ENCODE measurements at regions not wholly inside any gene's neighbourhood (a gene's known extent, or its start where the extent isn't known, plus 50 kb on each side); places are given as distances from the start of the nearest gene placed in this dataset.
A peak's percentile ranks its signal among the peaks of the same experiment; 100 is the strongest.

GRCh38 chr10:50981904-50982303 is 92.4 kb upstream of the PRKG1 start:
- no peaks in the 10 kb centered on the region for H3K27me3 ChIP-seq (ENCODE audit: control insufficient read depth in 2 of 2, insufficient read depth in 2 of 2, low read length in 2 of 2)
- no peak overlapping the region for H3K27ac ChIP-seq (ENCODE audit: low read depth in 2 of 2, low read length in 2 of 2)
- no peaks in the 10 kb centered on the region for H3K9me3 ChIP-seq (ENCODE audit: control insufficient read depth in 2 of 2, low read length in 2 of 2)
- H3K4me3 ChIP-seq (ENCODE audit: low read length in 2 of 2) = no peak overlapping the region
- no peaks in the 10 kb centered on the region for H3K4me1 ChIP-seq (ENCODE audit: control insufficient read depth in 2 of 2, insufficient read depth in 2 of 2, low read length in 2 of 2)
- no peak overlapping the region for H3K9ac ChIP-seq (ENCODE audit: low read depth in 1 of 2, low read length in 2 of 2)
- H3K36me3 ChIP-seq (ENCODE audit: control insufficient read depth in 2 of 2, insufficient read depth in 2 of 2, low read length in 2 of 2) = no peaks in the 10 kb centered on the region

GRCh38 chr10:50982989-50983388 is 91.3 kb upstream of the PRKG1 start:
- Histone ChIP-seq H3K27ac (ENCODE audit: low read depth in 2 of 2, low read length in 2 of 2) (no peak overlapping the region), H3K4me1 (ENCODE audit: control insufficient read depth in 2 of 2, insufficient read depth in 2 of 2, low read length in 2 of 2) (peaks cover 0 to 5% of the 10 kb centered on the region in 2 donors), H3K27me3 (ENCODE audit: control insufficient read depth in 2 of 2, insufficient read depth in 2 of 2, low read length in 2 of 2) (no peaks in the 10 kb centered on the region), H3K4me3 (ENCODE audit: low read length in 2 of 2) (no peak overlapping the region), H3K9me3 (ENCODE audit: control insufficient read depth in 2 of 2, low read length in 2 of 2) (no peaks in the 10 kb centered on the region), H3K36me3 (ENCODE audit: control insufficient read depth in 2 of 2, insufficient read depth in 2 of 2, low read length in 2 of 2) (no peaks in the 10 kb centered on the region), H3K9ac (ENCODE audit: low read depth in 1 of 2, low read length in 2 of 2) (no peak overlapping the region)

- peaks cover 13 to 26% of the 10 kb centered on the region in 2 donors for H3K4me1 ChIP-seq (ENCODE audit: control insufficient read depth in 2 of 2, insufficient read depth in 2 of 2, low read length in 2 of 2)
- no peaks in the 10 kb centered on the region for H3K27me3 ChIP-seq (ENCODE audit: control insufficient read depth in 2 of 2, insufficient read depth in 2 of 2, low read length in 2 of 2)
- H3K27ac ChIP-seq (ENCODE audit: low read depth in 2 of 2, low read length in 2 of 2) = peak overlapping the region; percentile 35 to 37
- H3K4me3 ChIP-seq (ENCODE audit: low read length in 2 of 2) = peak overlapping the region in 1 of 2 donors; percentile 24
- no peak overlapping the region for H3K9ac ChIP-seq (ENCODE audit: low read depth in 1 of 2, low read length in 2 of 2)
- H3K9me3 ChIP-seq (ENCODE audit: control insufficient read depth in 2 of 2, low read length in 2 of 2) = no peaks in the 10 kb centered on the region
- no peaks in the 10 kb centered on the region for H3K36me3 ChIP-seq (ENCODE audit: control insufficient read depth in 2 of 2, insufficient read depth in 2 of 2, low read length in 2 of 2)
These were observed 86.4 kb upstream of the PRKG1 start for GRCh38 chr10:50987934-50988333.

GRCh38 chr10:50988792-50989191 is 85.5 kb upstream of the PRKG1 start:
- Histone ChIP-seq H3K4me1 (ENCODE audit: control insufficient read depth in 2 of 2, insufficient read depth in 2 of 2, low read length in 2 of 2) (peaks cover 16 to 35% of the 10 kb centered on the region in 2 donors), H3K36me3 (ENCODE audit: control insufficient read depth in 2 of 2, insufficient read depth in 2 of 2, low read length in 2 of 2) (no peaks in the 10 kb centered on the region), H3K9me3 (ENCODE audit: control insufficient read depth in 2 of 2, low read length in 2 of 2) (no peaks in the 10 kb centered on the region), H3K9ac (ENCODE audit: low read depth in 1 of 2, low read length in 2 of 2) (peak overlapping the region in 1 of 2 donors; percentile 21), H3K27me3 (ENCODE audit: control insufficient read depth in 2 of 2, insufficient read depth in 2 of 2, low read length in 2 of 2) (no peaks in the 10 kb centered on the region), H3K27ac (ENCODE audit: low read depth in 2 of 2, low read length in 2 of 2) (no peak overlapping the region), H3K4me3 (ENCODE audit: low read length in 2 of 2) (no peak overlapping the region)

- no peaks in the 10 kb centered on the region for H3K27me3 ChIP-seq (ENCODE audit: control insufficient read depth in 2 of 2, insufficient read depth in 2 of 2, low read length in 2 of 2)
- no peaks in the 10 kb centered on the region for H3K9me3 ChIP-seq (ENCODE audit: control insufficient read depth in 2 of 2, low read length in 2 of 2)
- peaks cover 17 to 36% of the 10 kb centered on the region in 2 donors for H3K4me1 ChIP-seq (ENCODE audit: control insufficient read depth in 2 of 2, insufficient read depth in 2 of 2, low read length in 2 of 2)
- no peaks in the 10 kb centered on the region for H3K36me3 ChIP-seq (ENCODE audit: control insufficient read depth in 2 of 2, insufficient read depth in 2 of 2, low read length in 2 of 2)
- peak overlapping the region; percentile 79 to 86 for H3K27ac ChIP-seq (ENCODE audit: low read depth in 2 of 2, low read length in 2 of 2)
- peak overlapping the region; percentile 79 to 85 for H3K9ac ChIP-seq (ENCODE audit: low read depth in 1 of 2, low read length in 2 of 2)
- H3K4me3 ChIP-seq (ENCODE audit: low read length in 2 of 2) = peak overlapping the region; percentile 84 to 85
These were observed 83.5 kb upstream of the PRKG1 start for GRCh38 chr10:50990568-50991455.

DNA sequence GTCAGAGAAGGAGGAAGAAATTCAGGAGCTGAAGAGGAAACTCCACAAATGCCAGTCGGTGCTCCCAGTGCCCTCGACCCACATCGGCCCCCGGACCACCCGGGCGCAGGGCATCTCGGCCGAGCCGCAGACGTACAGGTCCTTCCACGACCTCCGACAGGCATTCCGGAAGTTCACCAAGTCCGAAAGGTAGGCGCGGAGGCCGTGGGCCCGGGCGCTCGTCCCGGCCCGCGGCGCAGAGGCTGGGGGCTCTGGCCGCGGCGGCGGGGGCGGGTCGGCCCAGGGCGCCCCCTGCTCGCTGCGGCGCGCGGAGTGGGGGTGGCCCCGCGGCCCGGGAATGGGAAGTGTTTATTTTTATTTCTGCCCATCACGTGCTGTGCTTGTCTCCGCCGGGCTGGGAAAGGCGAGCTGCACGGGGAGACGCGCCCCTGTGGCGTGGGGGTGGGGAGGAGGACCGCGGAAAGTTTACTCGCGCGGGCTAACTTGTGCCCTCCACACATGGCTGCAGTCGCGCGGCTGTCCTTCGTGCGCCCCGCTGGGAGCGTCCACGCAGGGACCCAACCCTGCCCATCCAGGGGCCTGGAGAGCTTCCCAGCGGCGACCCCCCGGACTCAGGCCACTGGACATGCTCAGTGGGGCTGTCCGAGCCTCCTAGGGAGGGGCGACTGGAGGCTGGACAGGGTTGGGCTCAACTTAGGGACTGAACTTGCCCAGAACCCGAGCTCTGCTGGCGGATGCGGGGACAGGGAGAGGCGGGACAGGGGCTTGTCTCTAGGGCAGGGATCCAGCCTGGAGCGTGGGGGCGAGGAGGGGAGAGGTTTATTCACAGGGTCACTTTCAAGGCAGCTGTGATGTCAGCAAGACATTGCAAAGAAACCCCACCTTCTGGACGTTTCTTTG is 82.6 kb upstream of the PRKG1 start:
- Histone ChIP-seq H3K36me3 (ENCODE audit: control insufficient read depth in 2 of 2, insufficient read depth in 2 of 2, low read length in 2 of 2) (no peaks in the 10 kb centered on the region), H3K9me3 (ENCODE audit: control insufficient read depth in 2 of 2, low read length in 2 of 2) (no peaks in the 10 kb centered on the region), H3K9ac (ENCODE audit: low read depth in 1 of 2, low read length in 2 of 2) (peak overlapping the region; percentile 79 to 85), H3K27me3 (ENCODE audit: control insufficient read depth in 2 of 2, insufficient read depth in 2 of 2, low read length in 2 of 2) (no peaks in the 10 kb centered on the region), H3K27ac (ENCODE audit: low read depth in 2 of 2, low read length in 2 of 2) (peak overlapping the region; percentile 79 to 86), H3K4me3 (ENCODE audit: low read length in 2 of 2) (peak overlapping the region; percentile 84 to 85), H3K4me1 (ENCODE audit: control insufficient read depth in 2 of 2, insufficient read depth in 2 of 2, low read length in 2 of 2) (peaks cover 17 to 36% of the 10 kb centered on the region in 2 donors)

DNA sequence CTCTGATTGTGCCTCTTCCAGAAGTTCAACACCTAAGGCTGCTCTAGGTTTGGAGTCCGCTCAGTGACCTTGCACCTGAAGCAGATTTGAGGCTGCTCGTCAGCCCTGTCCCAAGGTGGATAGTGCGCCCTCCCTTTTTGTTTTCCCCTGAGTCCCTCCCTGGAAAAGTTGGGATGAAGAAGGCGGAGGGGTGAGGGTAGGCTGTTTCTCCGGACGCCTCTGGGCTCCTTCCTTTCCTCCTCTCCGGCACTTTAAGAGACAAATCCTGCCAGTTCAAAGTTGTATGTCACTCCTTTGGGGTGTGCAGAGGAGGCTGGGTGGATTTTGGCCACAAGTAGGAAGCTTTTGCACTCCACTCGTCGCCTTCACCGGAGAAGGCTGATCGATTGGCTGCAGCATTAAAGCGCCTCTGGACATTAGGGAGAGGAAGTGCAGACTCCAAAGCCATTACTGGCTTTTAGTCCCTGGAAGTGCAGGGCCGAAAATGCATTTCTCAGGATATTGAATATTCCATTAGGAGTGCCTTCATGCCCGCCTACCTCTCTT is 81.9 kb upstream of the PRKG1 start:
- H3K4me3 ChIP-seq (ENCODE audit: low read length in 2 of 2) = peak overlapping the region; percentile 84 to 85
- H3K27me3 ChIP-seq (ENCODE audit: control insufficient read depth in 2 of 2, insufficient read depth in 2 of 2, low read length in 2 of 2) = no peaks in the 10 kb centered on the region
- no peaks in the 10 kb centered on the region for H3K36me3 ChIP-seq (ENCODE audit: control insufficient read depth in 2 of 2, insufficient read depth in 2 of 2, low read length in 2 of 2)
- peak overlapping the region; percentile 79 to 86 for H3K27ac ChIP-seq (ENCODE audit: low read depth in 2 of 2, low read length in 2 of 2)
- peaks cover 17 to 35% of the 10 kb centered on the region in 2 donors for H3K4me1 ChIP-seq (ENCODE audit: control insufficient read depth in 2 of 2, insufficient read depth in 2 of 2, low read length in 2 of 2)
- H3K9me3 ChIP-seq (ENCODE audit: control insufficient read depth in 2 of 2, low read length in 2 of 2) = no peaks in the 10 kb centered on the region
- H3K9ac ChIP-seq (ENCODE audit: low read depth in 1 of 2, low read length in 2 of 2) = peak overlapping the region; percentile 69 to 79

DNA sequence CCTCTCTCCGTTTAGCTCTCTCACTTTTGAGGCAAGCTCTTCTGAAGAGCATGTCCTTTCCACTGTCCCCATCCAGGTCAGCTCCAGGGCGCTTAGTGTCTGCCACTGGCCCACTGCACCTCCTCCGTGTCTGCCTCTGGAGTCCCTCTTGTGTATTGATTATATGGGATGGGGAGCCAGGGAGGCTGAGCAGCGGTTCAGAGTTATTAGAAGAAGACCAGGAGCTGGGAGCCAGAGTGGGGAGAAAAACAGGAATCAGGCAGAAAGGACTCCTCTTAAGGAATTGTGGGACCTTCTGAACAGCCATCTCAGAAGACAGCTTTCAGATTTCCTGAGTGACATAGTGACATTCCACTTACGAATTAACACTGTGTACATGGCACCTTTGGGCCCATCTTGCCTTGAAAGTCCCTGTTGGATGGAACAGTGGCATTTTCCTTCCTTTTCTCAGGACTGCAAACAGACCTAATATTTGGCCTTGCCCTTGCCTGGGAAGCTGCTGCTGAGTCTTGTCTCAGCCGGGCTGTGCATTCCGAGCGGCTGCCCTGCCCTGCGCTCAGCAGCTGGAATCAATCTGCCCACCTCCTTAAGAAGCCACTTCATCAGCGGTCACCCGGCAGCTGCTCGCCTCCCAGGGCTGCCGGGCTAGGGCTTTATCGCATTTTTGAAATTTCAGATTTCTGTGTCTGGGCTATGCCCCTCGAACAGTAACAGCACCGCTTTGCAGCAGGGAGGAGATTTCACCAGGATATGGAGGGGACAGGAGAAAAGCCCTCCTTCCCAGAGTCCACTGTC is 81.1 kb upstream of the PRKG1 start:
- Histone ChIP-seq H3K4me3 (ENCODE audit: low read length in 2 of 2) (peak overlapping the region; percentile 84 to 85), H3K9me3 (ENCODE audit: control insufficient read depth in 2 of 2, low read length in 2 of 2) (no peaks in the 10 kb centered on the region), H3K27ac (ENCODE audit: low read depth in 2 of 2, low read length in 2 of 2) (peak overlapping the region; percentile 38 to 79), H3K9ac (ENCODE audit: low read depth in 1 of 2, low read length in 2 of 2) (peak overlapping the region in 1 of 2 donors; percentile 79), H3K4me1 (ENCODE audit: control insufficient read depth in 2 of 2, insufficient read depth in 2 of 2, low read length in 2 of 2) (peaks cover 17 to 29% of the 10 kb centered on the region in 2 donors), H3K36me3 (ENCODE audit: control insufficient read depth in 2 of 2, insufficient read depth in 2 of 2, low read length in 2 of 2) (no peaks in the 10 kb centered on the region), H3K27me3 (ENCODE audit: control insufficient read depth in 2 of 2, insufficient read depth in 2 of 2, low read length in 2 of 2) (no peaks in the 10 kb centered on the region)

- H3K36me3 ChIP-seq (ENCODE audit: control insufficient read depth in 2 of 2, insufficient read depth in 2 of 2, low read length in 2 of 2) = no peaks in the 10 kb centered on the region
- H3K27me3 ChIP-seq (ENCODE audit: control insufficient read depth in 2 of 2, insufficient read depth in 2 of 2, low read length in 2 of 2) = no peaks in the 10 kb centered on the region
- peaks cover 11 to 26% of the 10 kb centered on the region in 2 donors for H3K4me1 ChIP-seq (ENCODE audit: control insufficient read depth in 2 of 2, insufficient read depth in 2 of 2, low read length in 2 of 2)
- no peaks in the 10 kb centered on the region for H3K9me3 ChIP-seq (ENCODE audit: control insufficient read depth in 2 of 2, low read length in 2 of 2)
- peak overlapping the region; percentile 4 to 84 for H3K4me3 ChIP-seq (ENCODE audit: low read length in 2 of 2)
- H3K27ac ChIP-seq (ENCODE audit: low read depth in 2 of 2, low read length in 2 of 2) = peak overlapping the region; percentile 38 to 79
- H3K9ac ChIP-seq (ENCODE audit: low read depth in 1 of 2, low read length in 2 of 2) = no peak overlapping the region
These were observed 80.5 kb upstream of the PRKG1 start for GRCh38 chr10:50993771-50994251.

All from mucosa of rectum (tissue), 2 donors.